Uterus (tissue), 3 donors: ENCODE measurements at regions not wholly inside any gene's neighbourhood (a gene's known extent, or its start where the extent isn't known, plus 50 kb on each side); places are given as distances from the start of the nearest gene placed in this dataset.

Source experiments
- DNase-seq, 2 donors: peaks; one replicate each; pipeline ENCODE4 v3.0.0-alpha.2; 2019 to 2020
- H3K27ac ChIP-seq, 2 donors: fragments of 200-600 bp; sonication (generic); 1 replicate in 1 of 2; 2 replicates in 1 of 2; pipeline ENCODE4 v1.5.1; 2016 to 2018
- H3K27me3 ChIP-seq, 2 donors: fragments of 200-600 bp; sonication (generic); one replicate each; pipeline ENCODE4 v1.5.1; 2018 to 2019; ENCODE audit warnings: control low read depth in 1 of 2
- H3K36me3 ChIP-seq, 2 donors: fragments of 200-600 bp; sonication (generic); one replicate each; pipeline ENCODE4 v1.5.1; 2019; ENCODE audit warnings: control low read depth in 1 of 2
- H3K4me1 ChIP-seq, 2 donors: fragments of 200-600 bp; sonication (generic); one replicate each; pipeline ENCODE4 v1.5.1; 2018 to 2019; ENCODE audit warnings: control low read depth in 1 of 2
- H3K4me3 ChIP-seq, 2 donors: fragments of 200-600 bp; sonication (generic); 1 replicate in 1 of 2; 2 replicates in 1 of 2; pipeline ENCODE4 v1.5.1; 2018 to 2019; ENCODE audit warnings: mild to moderate bottlenecking in 1 of 2
- H3K9me3 ChIP-seq, 2 donors: fragments of 200-600 bp; sonication (generic); one replicate each; pipeline ENCODE4 v1.5.1; 2019; ENCODE audit warnings: control low read depth in 1 of 2
- CTCF ChIP-seq, 4 experiments: fragments of 200-600 bp in 2 of 4; fragments of 450-650 bp in 2 of 4; sonication (generic) in 2 of 4; IDR thresholded peaks; one replicate each; pipeline ENCODE4 v1.5.1; 2016 to 2019; ENCODE audit warnings: antibody characterized with exemption in 4 of 4, mild to moderate bottlenecking in 2 of 4, moderate library complexity in 1 of 4
- POLR2A ChIP-seq, 2 donors: fragments of 450-650 bp; IDR thresholded peaks; one replicate each; pipeline ENCODE4 v1.6.1; 2016; ENCODE audit warnings: antibody characterized with exemption in 2 of 2, mild to moderate bottlenecking in 1 of 2, moderate library complexity in 1 of 2
- intact Hi-C: fragments of 100-400 bp; cut with DNase I; formaldehyde crosslinking; loops from one replicate; pipeline ENCODE4 v1.15.1; 2023; ENCODE audit warnings: low total_unique reads
- donor health status: DM: yes; HTN: yes; CAD: no.

DNA sequence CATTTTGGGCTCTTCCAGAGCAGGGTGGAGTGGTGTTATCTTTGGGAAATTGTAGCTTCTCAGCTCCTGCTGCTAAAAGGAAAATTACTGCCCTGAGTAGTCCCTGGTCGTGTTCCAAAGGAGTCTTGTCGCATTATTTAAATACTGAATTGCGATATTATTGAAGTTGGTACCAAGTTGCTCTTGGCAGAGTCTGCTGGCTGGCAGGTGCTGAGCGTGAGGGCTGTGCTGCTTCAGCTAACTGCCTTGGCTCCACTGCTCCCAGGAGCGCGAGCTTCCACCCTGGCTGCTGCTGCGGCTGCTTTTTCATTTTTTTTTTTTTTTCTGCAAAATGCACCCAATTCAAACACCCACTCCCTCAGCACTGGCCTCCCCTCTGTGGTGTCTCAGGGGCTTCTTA lies 289.8 kb downstream of the MAF start:
- Histone ChIP-seq H3K4me1 (no peaks in the 10 kb centered on the region), H3K27ac (no peak overlapping the region), H3K9me3 (no peaks in the 10 kb centered on the region), H3K4me3 (no peak overlapping the region), H3K27me3 (no peaks in the 10 kb centered on the region), H3K36me3 (no peaks in the 10 kb centered on the region)
- no peak for DNase-seq
- TF ChIP-seq CTCF (IDR thresholded peaks at IDR 0.05): no peak
- TF ChIP-seq POLR2A (IDR thresholded peaks at IDR 0.05): no peak
- intact Hi-C loops: no loop called here

DNA sequence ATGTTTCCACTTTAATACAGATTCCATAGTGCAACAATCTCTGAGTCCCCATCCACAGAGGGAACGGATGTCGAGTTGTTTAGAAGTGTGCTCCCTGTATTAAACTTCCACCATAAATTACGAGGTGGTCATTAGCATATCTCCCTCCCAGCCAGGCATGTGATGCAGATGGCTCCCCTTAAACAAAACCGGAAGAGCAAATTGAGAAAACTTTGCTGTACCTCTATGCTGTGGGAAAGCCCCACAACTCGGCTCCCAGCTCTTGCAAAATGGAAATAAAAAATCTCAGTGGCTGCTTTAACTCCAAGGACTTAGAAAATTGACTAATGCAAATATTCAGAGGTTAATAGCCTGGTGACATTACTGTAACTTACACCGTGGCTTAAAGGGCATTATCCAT lies 290.9 kb downstream of the MAF start:
- no peaks in the 10 kb centered on the region for H3K36me3 ChIP-seq
- no peak overlapping the region for H3K4me3 ChIP-seq
- intact Hi-C loops: no loop called here
- no peak for DNase-seq
- H3K27me3 ChIP-seq: no peaks in the 10 kb centered on the region
- H3K27ac ChIP-seq: no peak overlapping the region
- no peaks in the 10 kb centered on the region for H3K9me3 ChIP-seq
- no peaks in the 10 kb centered on the region for H3K4me1 ChIP-seq
- no peak for TF ChIP-seq CTCF (IDR thresholded peaks at IDR 0.05)
- TF ChIP-seq POLR2A (IDR thresholded peaks at IDR 0.05): no peak

GRCh38 chr16:79307214-79307613 lies 293.3 kb downstream of the MAF start:
- Histone ChIP-seq H3K27ac (no peak overlapping the region), H3K9me3 (no peaks in the 10 kb centered on the region), H3K4me3 (no peak overlapping the region), H3K27me3 (no peaks in the 10 kb centered on the region), H3K36me3 (no peaks in the 10 kb centered on the region), H3K4me1 (no peaks in the 10 kb centered on the region)
- no peak for DNase-seq
- intact Hi-C loops: no loop called here
- TF ChIP-seq POLR2A (IDR thresholded peaks at IDR 0.05) (no peak), CTCF (IDR thresholded peaks at IDR 0.05) (no peak)

DNA sequence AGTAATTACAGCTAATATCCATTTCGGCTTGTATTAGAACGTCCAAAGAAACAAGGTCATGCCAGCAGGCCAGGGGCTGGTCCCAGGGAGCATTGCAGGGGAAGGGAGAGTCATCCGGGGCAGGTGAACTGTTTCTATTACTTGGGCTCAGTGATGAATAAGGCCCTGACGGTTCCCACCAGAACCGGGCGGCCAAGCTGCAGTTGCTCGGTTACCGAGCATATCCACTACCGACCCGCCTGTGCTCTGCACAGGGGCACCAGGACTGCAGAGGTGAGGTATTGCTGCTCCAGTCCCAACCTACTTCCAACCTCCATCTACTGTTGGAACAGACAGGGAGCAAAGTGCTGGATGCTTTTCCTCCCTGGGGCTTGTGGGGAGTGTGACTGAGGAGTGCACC lies 295.5 kb downstream of the MAF start:
- H3K27me3 ChIP-seq: no peaks in the 10 kb centered on the region
- no peaks in the 10 kb centered on the region for H3K4me1 ChIP-seq
- TF ChIP-seq CTCF (IDR thresholded peaks at IDR 0.05) (no peak), POLR2A (IDR thresholded peaks at IDR 0.05) (no peak)
- H3K27ac ChIP-seq: no peak overlapping the region
- DNase-seq: no peak
- no peaks in the 10 kb centered on the region for H3K9me3 ChIP-seq
- H3K4me3 ChIP-seq: no peak overlapping the region
- intact Hi-C loops: no loop called here
- no peaks in the 10 kb centered on the region for H3K36me3 ChIP-seq

- DNase-seq: no peak
- no peaks in the 10 kb centered on the region for H3K4me1 ChIP-seq
- H3K4me3 ChIP-seq: no peak overlapping the region
- no peaks in the 10 kb centered on the region for H3K27me3 ChIP-seq
- TF ChIP-seq POLR2A (IDR thresholded peaks at IDR 0.05) (no peak), CTCF (IDR thresholded peaks at IDR 0.05) (no peak)
- H3K9me3 ChIP-seq: no peaks in the 10 kb centered on the region
- H3K36me3 ChIP-seq: no peaks in the 10 kb centered on the region
- intact Hi-C loops: no loop called here
- no peak overlapping the region for H3K27ac ChIP-seq
Measured at GRCh38 chr16:79303959-79304387, 296.6 kb downstream of the MAF start.
